HFFc6 (cell line): ENCODE measurements at regions not wholly inside any gene's neighbourhood (a gene's known extent, or its start where the extent isn't known, plus 50 kb on each side); places are given as distances from the start of the nearest gene placed in this dataset.

ENCODE experiments used
- DNase-seq: peaks from one replicate; pipeline ENCODE4 v3.0.0-alpha.2; 2018
- H3K27ac Mint-ChIP-seq: 2 replicates; pipeline ENCODE4 v1.8.0; 2020; ENCODE audit warnings: mild to moderate bottlenecking, mixed read lengths
- H3K27me3 Mint-ChIP-seq: 2 replicates; pipeline ENCODE4 v1.8.0; 2021; ENCODE audit warnings: mild to moderate bottlenecking, moderate library complexity, mixed read lengths; ENCODE audit not compliant: insufficient read depth
- H3K36me3 Mint-ChIP-seq: 2 replicates; pipeline ENCODE4 v1.8.0; 2021; ENCODE audit warnings: low read depth, mixed read lengths
- H3K4me1 Mint-ChIP-seq: 2 replicates; pipeline ENCODE4 v1.8.0; 2020; ENCODE audit warnings: low read depth, mixed read lengths
- H3K4me3 Mint-ChIP-seq: 2 replicates; pipeline ENCODE4 v1.8.0; 2020; ENCODE audit warnings: mild to moderate bottlenecking, moderate library complexity, mixed read lengths
- H3K9me3 Mint-ChIP-seq: 2 replicates; pipeline ENCODE4 v1.8.0; 2020; ENCODE audit warnings: mild to moderate bottlenecking, mixed read lengths
- CTCF ChIP-seq: fragments of 200-600 bp; sonication (generic); IDR thresholded peaks from 2 replicates; pipeline ENCODE4 v1.5.0; 2021; ENCODE audit warnings: antibody characterized with exemption, mild to moderate bottlenecking

- Mint-ChIP-seq H3K4me1 (no peaks in the 10 kb centered on the region), H3K27ac (no peak overlapping the region), H3K36me3 (no peaks in the 10 kb centered on the region), H3K9me3 (peaks cover 7% of the 10 kb centered on the region), H3K4me3 (no peak overlapping the region), H3K27me3 (no peaks in the 10 kb centered on the region)
- no peak for TF ChIP-seq CTCF
- no peak for DNase-seq
These were observed 251.9 kb upstream of the SOX5 start for GRCh38 chr12:24201258-24201970.

- no peak for TF ChIP-seq CTCF
- Mint-ChIP-seq H3K4me3 (no peak overlapping the region), H3K9me3 (peaks cover 10% of the 10 kb centered on the region), H3K27ac (no peak overlapping the region), H3K27me3 (no peaks in the 10 kb centered on the region), H3K4me1 (no peaks in the 10 kb centered on the region), H3K36me3 (no peaks in the 10 kb centered on the region)
- DNase-seq: no peak
These were observed 250.5 kb upstream of the SOX5 start for GRCh38 chr12:24200010-24200409.

GRCh38 chr12:24198936-24199671, 249.6 kb upstream of the SOX5 start:
- H3K27me3 Mint-ChIP-seq: no peaks in the 10 kb centered on the region
- H3K4me1 Mint-ChIP-seq: no peaks in the 10 kb centered on the region
- no peak for TF ChIP-seq CTCF
- no peak overlapping the region for H3K27ac Mint-ChIP-seq
- H3K9me3 Mint-ChIP-seq: peaks cover 11% of the 10 kb centered on the region
- no peak overlapping the region for H3K4me3 Mint-ChIP-seq
- no peak for DNase-seq
- H3K36me3 Mint-ChIP-seq: no peaks in the 10 kb centered on the region

- Mint-ChIP-seq H3K4me3 (no peak overlapping the region), H3K27ac (no peak overlapping the region), H3K36me3 (no peaks in the 10 kb centered on the region), H3K4me1 (no peaks in the 10 kb centered on the region), H3K27me3 (no peaks in the 10 kb centered on the region), H3K9me3 (peaks cover 14% of the 10 kb centered on the region)
- no peak for DNase-seq
- TF ChIP-seq CTCF: no peak
These were observed 248.6 kb upstream of the SOX5 start for GRCh38 chr12:24198070-24198469.

- Mint-ChIP-seq H3K27ac (no peak overlapping the region), H3K4me1 (no peaks in the 10 kb centered on the region), H3K4me3 (no peak overlapping the region), H3K27me3 (no peaks in the 10 kb centered on the region), H3K36me3 (no peaks in the 10 kb centered on the region), H3K9me3 (peaks cover 19% of the 10 kb centered on the region)
- DNase-seq: no peak
- TF ChIP-seq CTCF: no peak
These were observed 248.1 kb upstream of the SOX5 start for GRCh38 chr12:24197532-24197931.
